ENCODE measurements at regions not wholly inside any gene's neighbourhood (a gene's known extent, or its start where the extent isn't known, plus 50 kb on each side); places are given as distances from the start of the nearest gene placed in this dataset.

GRCh38 chr11:116539211-116539610 lies 233.6 kb downstream of the BUD13 start:
- H3K36me3 ChIP-seq (ENCODE audit: control insufficient read depth in 4 of 4, insufficient read depth in 3 of 4, low read depth in 1 of 4, low read length in 3 of 4) = no peaks in the 10 kb centered on the region
- no peak for TF ChIP-seq HNF4G (IDR thresholded peaks at IDR 0.05)
- TF ChIP-seq CTCF (IDR thresholded peaks at IDR 0.05; ENCODE audit: low read depth, low read length, missing input control) = no peak
- TF ChIP-seq RXRA (IDR thresholded peaks at IDR 0.05) = no peak
- TF ChIP-seq, protein P1, sequence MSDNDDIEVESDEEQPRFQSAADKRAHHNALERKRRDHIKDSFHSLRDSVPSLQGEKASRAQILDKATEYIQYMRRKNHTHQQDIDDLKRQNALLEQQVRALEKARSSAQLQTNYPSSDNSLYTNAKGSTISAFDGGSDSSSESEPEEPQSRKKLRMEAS (IDR thresholded peaks at IDR 0.05) = no peak
- no peak for TF ChIP-seq SP1 (IDR thresholded peaks at IDR 0.05)
- no peak for TF ChIP-seq JUND (IDR thresholded peaks at IDR 0.05)
- TF ChIP-seq REST (IDR thresholded peaks at IDR 0.05) = no peak
- no peak for TF ChIP-seq FOXA2 (IDR thresholded peaks at IDR 0.05)
- TF ChIP-seq FOXA1 (IDR thresholded peaks at IDR 0.05) = no peak
- no peak for TF ChIP-seq ATF3 (IDR thresholded peaks at IDR 0.05)
- TF ChIP-seq RAD21 (IDR thresholded peaks at IDR 0.05) = no peak
- TF ChIP-seq YY1 (IDR thresholded peaks at IDR 0.05) = no peak
- no peak for TF ChIP-seq GABPA (IDR thresholded peaks at IDR 0.05 in 1 of 2, conservative IDR thresholded peaks at IDR 0.05 in 1 of 2)
- no peak for TF ChIP-seq EGR1 (IDR thresholded peaks at IDR 0.05; ENCODE audit: low read depth in 2 of 2)
- TF ChIP-seq TAF1 (conservative IDR thresholded peaks at IDR 0.05) = no peak
- no peak for TF ChIP-seq NR2F2 (IDR thresholded peaks at IDR 0.05)
- TF ChIP-seq ZBTB33 (IDR thresholded peaks at IDR 0.05) = no peak
- TF ChIP-seq HNF4A (conservative IDR thresholded peaks at IDR 0.05) = no peak
- H3K9me3 ChIP-seq (ENCODE audit: control insufficient read depth in 4 of 4, low read length in 3 of 4) = peaks cover 0 to 3% (median 0%) of the 10 kb centered on the region in 4 donors
- DNase-seq (ENCODE audit: low spot score) = no peak
- H3K4me3 ChIP-seq (ENCODE audit: low read depth in 1 of 3, low read length in 3 of 3) = no peak overlapping the region
- no peak overlapping the region for H3K9ac ChIP-seq (ENCODE audit: low read depth in 1 of 2, low read length in 2 of 2)
- H3K27ac ChIP-seq (ENCODE audit: low read depth in 1 of 2, low read length in 2 of 2) = no peak overlapping the region
- H3K4me1 ChIP-seq (ENCODE audit: control insufficient read depth in 4 of 4, insufficient read depth in 4 of 4, low read length in 3 of 4) = no peaks in the 10 kb centered on the region
- 82% methylated on average over 4 of the region's 4 CpGs for WGBS
- no peaks in the 10 kb centered on the region for H3K27me3 ChIP-seq (ENCODE audit: control insufficient read depth in 4 of 4, insufficient read depth in 4 of 4, low read length in 3 of 4)
